Esophagus squamous epithelium (tissue), 4 donors: ENCODE measurements at regions not wholly inside any gene's neighbourhood (a gene's known extent, or its start where the extent isn't known, plus 50 kb on each side); places are given as distances from the start of the nearest gene placed in this dataset.

ENCODE experiments used
- POLR2A ChIP-seq, 4 donors: fragments of 450-650 bp; IDR thresholded peaks; one replicate each; pipeline ENCODE4 v1.6.1; 2017; ENCODE audit warnings: antibody characterized with exemption in 4 of 4, mild to moderate bottlenecking in 4 of 4, moderate library complexity in 3 of 4
- TF ChIP-seq, protein P1 (sequence below), 6 experiments: fragments of 450-650 bp in 4 of 6; fragments of 200-600 bp in 2 of 6; sonication (generic) in 2 of 6; IDR thresholded peaks; one replicate each; pipeline ENCODE4 v1.5.1; 2016 to 2019; ENCODE audit warnings: antibody characterized with exemption in 6 of 6, mild to moderate bottlenecking in 4 of 6, moderate library complexity in 4 of 6

GRCh38 chr5:56763182-56763581 is 52.2 kb upstream of the MAP3K1 start:
- TF ChIP-seq, protein P1, sequence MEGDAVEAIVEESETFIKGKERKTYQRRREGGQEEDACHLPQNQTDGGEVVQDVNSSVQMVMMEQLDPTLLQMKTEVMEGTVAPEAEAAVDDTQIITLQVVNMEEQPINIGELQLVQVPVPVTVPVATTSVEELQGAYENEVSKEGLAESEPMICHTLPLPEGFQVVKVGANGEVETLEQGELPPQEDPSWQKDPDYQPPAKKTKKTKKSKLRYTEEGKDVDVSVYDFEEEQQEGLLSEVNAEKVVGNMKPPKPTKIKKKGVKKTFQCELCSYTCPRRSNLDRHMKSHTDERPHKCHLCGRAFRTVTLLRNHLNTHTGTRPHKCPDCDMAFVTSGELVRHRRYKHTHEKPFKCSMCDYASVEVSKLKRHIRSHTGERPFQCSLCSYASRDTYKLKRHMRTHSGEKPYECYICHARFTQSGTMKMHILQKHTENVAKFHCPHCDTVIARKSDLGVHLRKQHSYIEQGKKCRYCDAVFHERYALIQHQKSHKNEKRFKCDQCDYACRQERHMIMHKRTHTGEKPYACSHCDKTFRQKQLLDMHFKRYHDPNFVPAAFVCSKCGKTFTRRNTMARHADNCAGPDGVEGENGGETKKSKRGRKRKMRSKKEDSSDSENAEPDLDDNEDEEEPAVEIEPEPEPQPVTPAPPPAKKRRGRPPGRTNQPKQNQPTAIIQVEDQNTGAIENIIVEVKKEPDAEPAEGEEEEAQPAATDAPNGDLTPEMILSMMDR (IDR thresholded peaks at IDR 0.05): no peak
- no peak for TF ChIP-seq POLR2A (IDR thresholded peaks at IDR 0.05)
